Non-pigmented ciliary epithelial cell (primary cell): ENCODE measurements at regions not wholly inside any gene's neighbourhood (a gene's known extent, or its start where the extent isn't known, plus 50 kb on each side); places are given as distances from the start of the nearest gene placed in this dataset.
"Not testable (repeated sequence)": the region's sequence is repeated elsewhere in the genome, so short reads cannot be mapped to it uniquely, and the experiment has no call there.

Experiments
- DNase-seq: peaks from one replicate; pipeline ENCODE4 v3.0.0-alpha.2; 2010; ENCODE audit warnings: low read depth

GRCh38 chr4:33072298-33073089, 2352.3 kb downstream of the PCDH7 start:
- DNase-seq, result no peak

- peak; percentile 53 for DNase-seq
Observed at GRCh38 chr4:33073811-33074210, 2353.6 kb downstream of the PCDH7 start.

DNA sequence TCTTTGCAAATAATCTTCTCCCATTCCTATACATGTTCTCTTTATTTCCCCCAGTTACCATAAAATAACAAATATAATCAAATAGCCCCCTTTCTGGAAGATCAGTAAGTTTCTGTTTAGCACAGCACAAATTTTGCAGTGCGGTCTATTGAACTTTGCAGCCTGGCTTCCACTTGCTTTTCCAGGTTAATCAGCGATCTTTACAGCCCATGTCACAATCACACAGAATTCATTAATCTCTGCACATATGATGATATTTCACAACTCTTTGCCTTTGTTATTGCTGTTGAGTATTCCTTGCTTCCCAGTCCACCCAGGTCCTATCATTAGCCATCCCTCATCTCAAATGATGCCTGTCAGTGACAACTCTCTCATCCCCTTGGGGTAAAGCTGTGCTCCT, 2358.0 kb downstream of the PCDH7 start:
- DNase-seq, result no peak

GRCh38 chr4:33080275-33080674, 2360.1 kb downstream of the PCDH7 start:
- DNase-seq, result no peak

GRCh38 chr4:33085709-33086108, 2365.5 kb downstream of the PCDH7 start:
- DNase-seq, result no peak

DNA sequence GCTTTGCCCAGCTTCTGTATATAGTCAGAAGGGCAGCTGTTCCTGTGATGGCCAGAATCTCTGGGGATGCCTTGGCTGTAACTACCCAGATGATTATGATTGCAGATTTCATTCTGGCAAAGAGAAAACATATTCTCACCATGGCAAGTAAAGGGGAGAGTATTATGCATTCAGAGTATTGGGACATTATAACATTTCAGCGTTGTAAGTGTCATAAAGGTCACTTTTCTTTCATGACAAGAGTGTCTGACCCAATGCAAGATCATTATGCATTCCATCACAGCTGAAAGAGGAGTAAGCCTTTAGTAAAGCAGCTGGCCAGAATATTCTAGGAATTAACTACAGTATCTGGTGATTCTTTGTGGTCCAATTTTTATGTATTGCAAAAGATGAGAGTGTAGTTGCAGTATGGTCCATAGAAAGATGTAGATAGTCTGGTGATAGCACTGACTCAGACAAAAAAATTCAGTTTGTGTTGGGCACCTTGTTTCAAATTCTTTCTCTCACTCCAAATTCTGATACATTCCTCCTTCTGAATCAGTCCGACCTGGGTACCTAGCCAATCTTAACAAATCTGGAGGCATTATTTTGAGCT, 2366.3 kb downstream of the PCDH7 start:
- no peak for DNase-seq

GRCh38 chr4:33088713-33089112, 2368.5 kb downstream of the PCDH7 start:
- no peak for DNase-seq

GRCh38 chr4:33090910-33091309, 2370.7 kb downstream of the PCDH7 start:
- DNase-seq, result no peak

GRCh38 chr4:33091961-33092360, 2371.8 kb downstream of the PCDH7 start:
- no peak for DNase-seq

DNA sequence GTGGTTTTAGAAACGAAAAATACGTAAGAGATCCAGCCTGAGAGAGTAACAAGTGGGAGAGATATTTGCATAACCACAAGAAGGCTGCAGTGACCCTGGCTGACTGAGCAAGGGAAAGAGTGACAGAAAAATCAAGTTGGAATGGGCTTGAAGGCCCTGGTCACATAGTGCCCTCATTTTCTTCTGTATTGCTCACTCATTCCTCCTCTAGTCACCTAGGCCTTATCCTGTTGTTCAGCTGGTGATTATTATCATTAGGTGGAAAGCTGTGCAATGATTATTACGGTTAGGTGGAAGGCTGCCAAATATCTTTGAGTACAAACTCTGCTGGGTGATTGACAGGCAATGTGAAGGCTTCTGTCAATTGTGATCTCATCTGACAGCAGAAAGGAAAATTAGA, 2384.1 kb downstream of the PCDH7 start:
- DNase-seq, result peak; percentile 32

- no peak for DNase-seq
Observed at GRCh38 chr4:33107814-33108213, 2387.6 kb downstream of the PCDH7 start.

DNA sequence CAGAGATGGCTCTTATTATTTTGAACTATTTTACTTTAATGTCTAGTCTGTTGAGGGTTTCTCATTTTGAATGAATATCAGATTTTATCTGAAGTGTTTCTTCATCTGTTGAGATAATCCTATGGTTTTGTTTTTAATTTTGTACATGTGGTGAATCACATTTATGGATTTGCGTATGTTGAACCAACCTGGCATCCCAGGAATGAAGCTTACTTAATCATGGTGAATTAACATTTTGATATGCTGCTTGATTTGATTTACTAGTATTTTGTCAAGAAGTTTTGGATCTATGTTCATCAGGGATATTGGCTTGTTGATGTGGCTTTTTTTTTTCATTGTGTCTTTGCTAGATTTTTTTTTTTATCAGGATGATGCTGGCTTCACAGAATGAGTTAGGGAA, 2390.9 kb downstream of the PCDH7 start:
- DNase-seq, result no peak

DNA sequence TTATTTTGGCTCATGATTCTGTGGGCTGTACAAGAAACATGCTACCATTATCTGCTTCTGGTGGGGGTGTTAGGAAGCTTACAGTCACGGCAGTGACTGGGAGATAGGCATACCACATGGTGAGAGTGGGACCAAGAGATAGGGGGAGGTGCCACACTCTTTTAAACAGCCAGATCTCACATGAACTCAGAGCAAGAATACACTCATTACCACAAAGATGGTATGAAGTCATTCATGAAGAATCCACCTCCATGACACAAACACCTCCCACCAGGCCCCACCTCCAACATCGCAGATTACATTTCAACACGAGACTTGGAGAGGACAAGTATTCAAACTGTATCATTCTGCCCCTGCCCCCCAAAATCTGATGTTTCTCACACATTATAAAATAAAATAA, 2396.7 kb downstream of the PCDH7 start:
- DNase-seq, result no peak

- DNase-seq, result no peak
Observed at GRCh38 chr4:33126002-33126401, 2405.8 kb downstream of the PCDH7 start.

GRCh38 chr4:33130662-33131061, 2410.5 kb downstream of the PCDH7 start:
- DNase-seq, result not testable (repeated sequence)

- no peak for DNase-seq
Observed at GRCh38 chr4:33133723-33134122, 2413.6 kb downstream of the PCDH7 start.

- no peak for DNase-seq
Observed at GRCh38 chr4:33134366-33134765, 2414.2 kb downstream of the PCDH7 start.

- no peak for DNase-seq
Observed at GRCh38 chr4:33149658-33150524, 2429.7 kb downstream of the PCDH7 start.

DNA sequence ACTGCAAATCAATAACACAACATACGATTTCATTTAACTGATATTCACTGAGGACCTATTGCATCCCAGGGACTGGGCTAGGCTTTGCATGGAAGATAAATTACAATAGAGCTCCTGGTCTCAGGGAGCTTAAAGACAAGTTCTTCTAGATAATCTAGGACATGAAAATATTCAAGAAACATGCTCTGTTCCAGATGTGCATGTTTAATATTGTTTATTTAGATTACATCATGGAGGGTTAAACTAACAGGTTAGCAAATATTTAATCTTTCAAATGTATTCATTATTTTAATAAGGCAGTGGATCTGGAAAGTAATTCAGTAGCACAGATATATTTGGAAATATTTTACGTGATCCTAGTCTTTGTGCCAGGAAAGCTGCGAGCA, 2430.3 kb downstream of the PCDH7 start:
- no peak for DNase-seq

DNA sequence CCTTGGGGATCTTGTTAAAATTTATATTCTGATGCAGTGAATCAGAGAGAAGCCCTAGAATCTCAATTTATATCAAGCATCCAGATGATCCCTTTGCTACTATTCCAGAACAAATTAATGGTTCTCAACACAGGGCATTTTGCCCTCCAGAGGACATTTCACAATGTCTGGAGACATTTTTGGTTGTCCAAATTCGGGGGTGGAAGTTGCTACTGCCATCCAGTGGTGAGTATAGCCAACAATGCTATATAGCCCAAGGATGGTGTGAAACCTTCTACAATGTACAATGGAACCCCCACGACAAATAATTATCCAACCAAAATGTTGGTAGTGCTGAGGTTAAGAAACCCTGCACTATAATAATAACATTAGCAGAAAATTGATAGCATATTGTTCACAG, 2440.0 kb downstream of the PCDH7 start:
- DNase-seq, result no peak

DNA sequence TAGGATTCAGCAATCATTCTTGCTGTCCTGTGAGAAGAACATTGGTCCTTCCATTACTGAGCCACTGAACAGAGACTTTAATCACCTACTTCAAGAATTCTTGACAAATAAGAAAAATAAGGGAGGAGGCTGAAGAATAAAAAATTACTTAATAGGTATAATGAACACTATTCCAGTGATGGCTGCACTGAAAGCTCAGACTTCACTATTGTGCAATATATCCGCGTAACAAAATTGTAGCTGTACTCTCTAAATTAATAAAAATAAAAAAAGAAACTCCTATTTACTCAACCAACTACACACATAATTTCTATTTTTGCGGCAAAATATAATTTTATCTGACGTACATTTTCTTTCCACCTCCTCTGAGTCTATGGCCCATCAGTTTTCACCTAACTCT, 2441.0 kb downstream of the PCDH7 start:
- DNase-seq, result no peak

GRCh38 chr4:33162122-33162521, 2442.0 kb downstream of the PCDH7 start:
- DNase-seq, result no peak
